Peyer's patch (tissue), 4 donors: ENCODE measurements at regions not wholly inside any gene's neighbourhood (a gene's known extent, or its start where the extent isn't known, plus 50 kb on each side); places are given as distances from the start of the nearest gene placed in this dataset.

Source experiments
- DNase-seq, 3 donors: peaks; one replicate each; pipeline ENCODE4 v3.0.0-alpha.2; 2017 to 2019
- H3K27ac ChIP-seq, 4 donors: fragments of 200-600 bp; sonication (generic); one replicate each; pipeline ENCODE4 v1.5.1; 2016 to 2019
- H3K27me3 ChIP-seq, 2 donors: fragments of 200-600 bp; sonication (generic); one replicate each; pipeline ENCODE4 v1.5.1; 2019
- H3K36me3 ChIP-seq, 3 donors: fragments of 200-600 bp; sonication (generic); one replicate each; pipeline ENCODE4 v1.5.1; 2016 to 2019
- H3K4me1 ChIP-seq, 4 donors: fragments of 200-600 bp; sonication (generic); one replicate each; pipeline ENCODE4 v1.5.1; 2016 to 2019
- H3K4me3 ChIP-seq, 4 donors: fragments of 200-600 bp; sonication (generic); 1 replicate in 3 of 4; 2 replicates in 1 of 4; pipeline ENCODE4 v1.5.1; 2016 to 2019; ENCODE audit warnings: mild to moderate bottlenecking in 1 of 4
- H3K9me3 ChIP-seq, 4 donors: fragments of 200-600 bp; sonication (generic); one replicate each; pipeline ENCODE4 v1.5.1; 2016 to 2019; ENCODE audit warnings: mild to moderate bottlenecking in 1 of 4
- POLR2A ChIP-seq, 2 donors: fragments of 450-650 bp; IDR thresholded peaks; one replicate each; pipeline ENCODE4 v1.5.1; 2017; ENCODE audit warnings: antibody characterized with exemption in 2 of 2, mild to moderate bottlenecking in 2 of 2, moderate library complexity in 2 of 2
- TF ChIP-seq, protein P1 (sequence below), 6 experiments: fragments of 450-650 bp in 4 of 6; fragments of 200-600 bp in 2 of 6; sonication (generic) in 1 of 6; IDR thresholded peaks; one replicate each; pipeline ENCODE4 v1.5.1; 2017 to 2019; ENCODE audit warnings: antibody characterized with exemption in 6 of 6, mild to moderate bottlenecking in 3 of 6, moderate library complexity in 1 of 6

DNA sequence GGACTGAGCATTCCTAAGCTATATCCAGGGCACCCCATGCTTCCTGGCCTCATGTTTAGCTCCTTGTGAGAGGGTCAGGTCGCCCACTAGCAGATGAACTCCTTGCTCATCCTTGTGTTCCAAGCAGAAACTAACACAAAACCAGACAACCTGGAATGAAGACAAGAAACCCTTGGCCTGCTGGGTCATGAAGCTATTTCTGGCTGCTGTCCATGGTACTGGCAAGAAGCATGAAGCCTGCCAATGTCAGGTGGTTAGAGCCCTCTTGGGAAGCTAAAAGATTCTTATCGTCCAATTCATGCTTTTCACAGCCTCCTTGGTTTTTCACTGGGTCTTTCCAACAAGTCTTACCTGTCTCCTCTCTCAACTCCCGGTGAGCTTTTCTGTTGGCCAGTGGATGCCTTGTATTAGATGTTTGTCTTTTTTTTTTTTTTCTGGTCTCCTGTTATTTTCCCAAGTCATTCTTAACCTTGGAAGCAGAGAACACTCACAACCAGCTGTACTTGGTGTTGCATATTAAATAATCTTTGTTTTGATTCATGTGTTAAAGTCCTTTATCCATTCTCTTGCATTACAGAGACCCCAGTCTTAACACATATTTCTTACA is 180.3 kb downstream of the ANKRD60 start:
- H3K27me3 ChIP-seq, result no peaks in the 10 kb centered on the region
- no peak for DNase-seq
- H3K4me1 ChIP-seq, result no peaks in the 10 kb centered on the region
- H3K4me3 ChIP-seq, result no peak overlapping the region
- no peak for TF ChIP-seq POLR2A (IDR thresholded peaks at IDR 0.05)
- TF ChIP-seq, protein P1, sequence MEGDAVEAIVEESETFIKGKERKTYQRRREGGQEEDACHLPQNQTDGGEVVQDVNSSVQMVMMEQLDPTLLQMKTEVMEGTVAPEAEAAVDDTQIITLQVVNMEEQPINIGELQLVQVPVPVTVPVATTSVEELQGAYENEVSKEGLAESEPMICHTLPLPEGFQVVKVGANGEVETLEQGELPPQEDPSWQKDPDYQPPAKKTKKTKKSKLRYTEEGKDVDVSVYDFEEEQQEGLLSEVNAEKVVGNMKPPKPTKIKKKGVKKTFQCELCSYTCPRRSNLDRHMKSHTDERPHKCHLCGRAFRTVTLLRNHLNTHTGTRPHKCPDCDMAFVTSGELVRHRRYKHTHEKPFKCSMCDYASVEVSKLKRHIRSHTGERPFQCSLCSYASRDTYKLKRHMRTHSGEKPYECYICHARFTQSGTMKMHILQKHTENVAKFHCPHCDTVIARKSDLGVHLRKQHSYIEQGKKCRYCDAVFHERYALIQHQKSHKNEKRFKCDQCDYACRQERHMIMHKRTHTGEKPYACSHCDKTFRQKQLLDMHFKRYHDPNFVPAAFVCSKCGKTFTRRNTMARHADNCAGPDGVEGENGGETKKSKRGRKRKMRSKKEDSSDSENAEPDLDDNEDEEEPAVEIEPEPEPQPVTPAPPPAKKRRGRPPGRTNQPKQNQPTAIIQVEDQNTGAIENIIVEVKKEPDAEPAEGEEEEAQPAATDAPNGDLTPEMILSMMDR (IDR thresholded peaks at IDR 0.05), result no peak
- no peak overlapping the region for H3K27ac ChIP-seq
- no peaks in the 10 kb centered on the region for H3K36me3 ChIP-seq
- no peaks in the 10 kb centered on the region for H3K9me3 ChIP-seq

DNA sequence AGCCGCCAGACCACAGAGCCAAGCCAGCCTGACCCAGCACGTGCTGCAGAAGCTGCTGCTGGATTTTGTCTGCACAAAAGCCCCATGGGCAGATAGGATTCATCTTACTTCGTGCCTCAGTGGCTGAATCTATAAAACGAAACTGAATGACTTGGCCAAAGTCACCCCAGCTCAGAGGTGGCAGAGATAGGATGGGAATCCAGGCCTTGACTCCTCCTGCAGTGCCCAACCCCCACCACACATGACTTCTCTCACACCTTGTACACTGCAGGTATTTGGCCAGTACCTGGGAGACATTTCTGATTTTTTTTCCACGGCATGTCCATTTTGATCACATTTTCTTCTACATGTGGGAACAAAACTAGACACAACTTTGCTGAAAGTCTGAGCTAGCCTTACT is 182.1 kb downstream of the ANKRD60 start:
- Histone ChIP-seq H3K9me3 (no peaks in the 10 kb centered on the region), H3K27ac (no peak overlapping the region), H3K36me3 (no peaks in the 10 kb centered on the region), H3K4me3 (no peak overlapping the region), H3K27me3 (no peaks in the 10 kb centered on the region), H3K4me1 (no peaks in the 10 kb centered on the region)
- no peak for DNase-seq
- TF ChIP-seq, protein P1 (IDR thresholded peaks at IDR 0.05), result no peak
- TF ChIP-seq POLR2A (IDR thresholded peaks at IDR 0.05), result no peak

DNA sequence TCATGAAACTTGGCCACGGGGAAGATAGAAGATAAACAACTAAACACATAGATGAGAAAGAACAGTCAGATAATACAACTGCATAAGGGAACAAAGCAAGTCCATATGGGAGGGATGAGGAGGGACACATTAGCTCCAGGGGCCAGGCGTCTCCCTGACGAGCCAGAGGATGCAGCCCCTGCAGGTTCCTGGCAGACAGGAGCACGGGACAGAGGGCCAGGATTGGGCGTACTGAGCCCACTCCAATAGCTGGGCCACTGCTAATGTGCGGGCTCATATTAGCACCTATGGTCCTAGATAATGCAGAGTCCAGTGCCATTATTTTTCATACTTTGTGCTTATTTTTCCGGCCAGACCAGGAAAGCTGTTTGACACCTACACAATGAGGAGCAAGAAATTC is 182.9 kb downstream of the ANKRD60 start:
- no peak overlapping the region for H3K27ac ChIP-seq
- no peaks in the 10 kb centered on the region for H3K36me3 ChIP-seq
- TF ChIP-seq, protein P1 (IDR thresholded peaks at IDR 0.05), result no peak
- TF ChIP-seq POLR2A (IDR thresholded peaks at IDR 0.05), result no peak
- no peak for DNase-seq
- H3K4me3 ChIP-seq, result no peak overlapping the region
- H3K4me1 ChIP-seq, result no peaks in the 10 kb centered on the region
- no peaks in the 10 kb centered on the region for H3K9me3 ChIP-seq
- no peaks in the 10 kb centered on the region for H3K27me3 ChIP-seq

DNA sequence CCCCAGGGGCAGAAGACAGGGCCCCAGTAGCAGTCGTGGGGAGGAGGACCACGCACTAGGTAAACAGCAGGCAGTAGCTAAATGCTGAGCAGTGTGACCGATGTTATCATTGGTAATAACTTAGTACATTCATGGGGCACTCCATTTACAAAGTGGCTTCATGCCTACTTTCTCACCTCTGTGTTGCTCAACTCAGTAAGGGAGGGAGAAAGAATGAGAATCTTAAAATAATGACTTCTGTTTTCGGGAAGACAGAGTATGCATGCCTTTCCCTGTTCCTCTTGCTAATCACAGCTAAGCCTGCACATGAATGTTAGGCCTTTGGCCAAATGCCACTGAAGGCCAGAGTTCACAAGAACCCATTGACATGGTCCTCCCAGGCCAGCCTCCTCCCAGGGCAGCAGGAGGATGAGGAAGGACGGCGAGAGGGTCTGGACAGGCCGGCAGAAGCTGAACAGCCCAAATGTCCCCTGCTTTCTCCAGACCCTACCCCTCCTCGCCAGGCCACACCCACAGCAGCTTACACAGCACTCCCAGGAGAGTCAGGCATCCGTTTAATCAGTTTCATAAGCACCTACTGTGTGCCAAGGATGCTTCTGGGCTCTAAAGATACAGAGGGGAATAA is 183.4 kb downstream of the ANKRD60 start:
- DNase-seq, result no peak
- Histone ChIP-seq H3K4me1 (no peaks in the 10 kb centered on the region), H3K9me3 (no peaks in the 10 kb centered on the region), H3K27me3 (no peaks in the 10 kb centered on the region), H3K4me3 (no peak overlapping the region), H3K36me3 (no peaks in the 10 kb centered on the region), H3K27ac (no peak overlapping the region)
- TF ChIP-seq, protein P1 (IDR thresholded peaks at IDR 0.05), result no peak
- TF ChIP-seq POLR2A (IDR thresholded peaks at IDR 0.05), result no peak

DNA sequence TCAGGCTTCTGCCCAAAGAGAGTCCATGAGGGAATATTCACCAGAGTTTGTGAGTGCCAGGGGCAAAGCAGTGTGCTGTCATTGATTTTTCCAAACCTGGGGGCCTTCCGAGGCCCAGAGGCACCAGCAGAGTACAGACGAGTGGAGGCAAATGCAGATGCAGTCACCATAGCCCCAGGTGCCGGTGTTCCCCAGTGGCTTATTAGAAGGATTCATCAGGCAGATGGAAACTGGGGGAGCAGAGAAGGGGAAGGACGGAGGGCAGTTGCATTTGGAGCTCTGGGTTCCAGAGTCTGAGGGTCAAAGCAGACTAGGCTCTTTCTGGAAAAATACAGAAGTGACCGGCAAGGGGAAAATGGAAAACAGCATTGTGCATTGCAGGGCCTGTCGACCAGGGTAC is 184.2 kb downstream of the ANKRD60 start:
- H3K4me1 ChIP-seq, result no peaks in the 10 kb centered on the region
- no peaks in the 10 kb centered on the region for H3K27me3 ChIP-seq
- no peak overlapping the region for H3K4me3 ChIP-seq
- TF ChIP-seq, protein P1 (IDR thresholded peaks at IDR 0.05), result no peak
- no peak for TF ChIP-seq POLR2A (IDR thresholded peaks at IDR 0.05)
- H3K27ac ChIP-seq, result no peak overlapping the region
- no peaks in the 10 kb centered on the region for H3K9me3 ChIP-seq
- no peaks in the 10 kb centered on the region for H3K36me3 ChIP-seq
- no peak for DNase-seq
